Kidney (tissue), 13 donors: ENCODE measurements at regions not wholly inside any gene's neighbourhood (a gene's known extent, or its start where the extent isn't known, plus 50 kb on each side); places are given as distances from the start of the nearest gene placed in this dataset.

ENCODE experiments used
- DNase-seq, 5 donors: peaks; one replicate each; pipeline ENCODE4 v3.0.0-alpha.2; 2013 to 2020
- FAIRE-seq: peaks from 2 replicates; lab custom pipeline; 2012; peaks lifted over from hg19 to GRCh38; lab: Jason Lieb, UNC
- H3K27ac ChIP-seq, 2 donors: one replicate each; pipeline ENCODE4 v1.7.0; 2013; ENCODE audit warnings: low read depth in 2 of 2, low read length in 2 of 2, inconsistent platforms in 1 of 2
- H3K27me3 ChIP-seq: one replicate; pipeline ENCODE4 v1.7.1; 2013; ENCODE audit warnings: low read length, inconsistent platforms; ENCODE audit not compliant: control insufficient read depth, insufficient read depth
- H3K36me3 ChIP-seq, 3 donors: one replicate each; pipeline versions ENCODE4 v1.7.0 to v1.7.1; 2013; ENCODE audit warnings: low read length in 3 of 3, control low read depth in 1 of 3, inconsistent platforms in 1 of 3; ENCODE audit not compliant: insufficient read depth in 3 of 3, control insufficient read depth in 2 of 3
- H3K4me1 ChIP-seq, 3 donors: one replicate each; pipeline versions ENCODE4 v1.7.0 to v1.7.1; 2013; ENCODE audit warnings: low read length in 3 of 3, inconsistent platforms in 1 of 3, low read depth in 1 of 3; ENCODE audit not compliant: control insufficient read depth in 2 of 3, insufficient read depth in 2 of 3
- H3K4me3 ChIP-seq, 3 donors: one replicate each; pipeline versions ENCODE4 v1.7.0 to v1.8.1; 2013; ENCODE audit warnings: low read length in 3 of 3, control low read depth in 1 of 3, inconsistent platforms in 1 of 3
- H3K9ac ChIP-seq, 3 donors: one replicate each; pipeline versions ENCODE4 v1.7.0 to v1.7.1; 2013; ENCODE audit warnings: low read length in 3 of 3, control low read depth in 1 of 3, inconsistent platforms in 1 of 3
- H3K9me3 ChIP-seq, 3 donors: one replicate each; pipeline versions ENCODE4 v1.7.0 to v1.7.1; 2013; ENCODE audit warnings: low read length in 3 of 3, control low read depth in 1 of 3, inconsistent platforms in 1 of 3; ENCODE audit not compliant: control insufficient read depth in 2 of 3, insufficient read depth in 1 of 3
- CTCF ChIP-seq: IDR thresholded peaks from 3 replicates; pipeline ENCODE4 v1.5.1; 2012; ENCODE audit warnings: mild to moderate bottlenecking, moderate library complexity, borderline replicate concordance; ENCODE audit not compliant: insufficient read depth; ENCODE audit errors: extremely low read depth
- intact Hi-C: fragments of 100-400 bp; cut with DNase I; formaldehyde crosslinking; loops from one replicate; pipeline ENCODE4 v1.11.1; 2022
- donor health status: control.
- donor health status: control.
- donor health status: control.
- donor health status: control.
- donor health status: control.
- donor health status: DM: yes; HTN: yes; CAD: no.
- donor health status: Normal renal cell carcinoma (clear cell type).

- intact Hi-C loops = no loop called here
- no peak for TF ChIP-seq CTCF
- Histone ChIP-seq H3K27me3 (no peaks in the 10 kb centered on the region), H3K4me3 (no peak overlapping the region), H3K9ac (no peak overlapping the region), H3K9me3 (no peaks in the 10 kb centered on the region), H3K4me1 (no peaks in the 10 kb centered on the region), H3K36me3 (no peaks in the 10 kb centered on the region), H3K27ac (no peak overlapping the region)
- no peak for FAIRE-seq
- DNase-seq = no peak
Measured at GRCh38 chr6:139825935-139826374, 451.5 kb upstream of the CITED2 start.

GRCh38 chr6:139824864-139825263 lies 450.4 kb upstream of the CITED2 start:
- H3K4me3 ChIP-seq = no peak overlapping the region
- TF ChIP-seq CTCF = no peak
- no peak for FAIRE-seq
- no peaks in the 10 kb centered on the region for H3K27me3 ChIP-seq
- no peaks in the 10 kb centered on the region for H3K9me3 ChIP-seq
- DNase-seq = no peak
- no peak overlapping the region for H3K9ac ChIP-seq
- no peak overlapping the region for H3K27ac ChIP-seq
- intact Hi-C loops = no loop called here
- no peaks in the 10 kb centered on the region for H3K36me3 ChIP-seq
- H3K4me1 ChIP-seq = no peaks in the 10 kb centered on the region

- Histone ChIP-seq H3K9ac (no peak overlapping the region), H3K36me3 (no peaks in the 10 kb centered on the region), H3K4me3 (no peak overlapping the region), H3K9me3 (no peaks in the 10 kb centered on the region), H3K27ac (no peak overlapping the region), H3K27me3 (no peaks in the 10 kb centered on the region), H3K4me1 (no peaks in the 10 kb centered on the region)
- TF ChIP-seq CTCF = no peak
- DNase-seq = no peak
- no peak for FAIRE-seq
- intact Hi-C loops = no loop called here
Measured at GRCh38 chr6:139823808-139824126, 449.3 kb upstream of the CITED2 start.

- Histone ChIP-seq H3K27me3 (no peaks in the 10 kb centered on the region), H3K27ac (no peak overlapping the region), H3K36me3 (no peaks in the 10 kb centered on the region), H3K9ac (no peak overlapping the region), H3K4me3 (no peak overlapping the region), H3K9me3 (no peaks in the 10 kb centered on the region), H3K4me1 (no peaks in the 10 kb centered on the region)
- no peak for TF ChIP-seq CTCF
- intact Hi-C loops = no loop called here
- no peak for FAIRE-seq
- no peak for DNase-seq
Measured at GRCh38 chr6:139823099-139823807, 448.8 kb upstream of the CITED2 start.
